ENCODE measurements at regions not wholly inside any gene's neighbourhood (a gene's known extent, or its start where the extent isn't known, plus 50 kb on each side); places are given as distances from the start of the nearest gene placed in this dataset.

DNA sequence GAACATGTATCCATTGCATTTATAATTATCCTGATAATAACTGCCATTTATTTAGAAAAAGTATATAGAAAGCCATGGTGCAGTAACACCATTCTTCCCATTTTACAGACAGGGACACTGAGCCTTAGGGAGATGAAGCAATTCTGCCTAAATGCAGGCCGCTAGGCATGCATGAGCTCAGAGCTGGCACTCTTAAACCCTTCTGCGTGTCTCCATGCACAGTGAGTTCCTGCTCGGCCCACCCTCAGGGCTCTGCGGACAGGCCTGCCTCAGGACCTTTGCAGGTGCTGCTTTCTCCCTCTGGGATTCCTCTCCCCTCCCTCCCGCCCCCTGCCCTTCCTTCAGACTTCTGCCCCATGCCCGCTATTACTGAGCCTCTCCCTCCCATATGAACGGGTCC lies 54.3 kb upstream of the WSB1 start:
- Histone ChIP-seq H3K9me2 (ENCODE audit: insufficient read depth, low read length) (no peaks in the 10 kb centered on the region), H3K36me3 (ENCODE audit: insufficient read depth, low read length) (no peaks in the 10 kb centered on the region), H3K79me2 (replicated peaks; ENCODE audit: insufficient read depth, low read length) (no peaks in the 10 kb centered on the region), H3K27ac (ENCODE audit: low read length) (no peak overlapping the region), H3K27me3 (ENCODE audit: insufficient read depth, low read depth, low read length) (no peaks in the 10 kb centered on the region), H2AFZ (ENCODE audit: low read depth, low read length) (no peak overlapping the region), H3K9ac (ENCODE audit: low read length) (no peak overlapping the region), H3F3A (ENCODE audit: insufficient read depth, low read length, poor library complexity, severe bottlenecking) (no peaks in the 10 kb centered on the region), H3K9me3 (ENCODE audit: low read length) (no peaks in the 10 kb centered on the region), H4K20me1 (ENCODE audit: insufficient read depth) (no peaks in the 10 kb centered on the region), H3K4me2 (ENCODE audit: low read length) (no peak overlapping the region), H3K4me3 (ENCODE audit: low read length) (no peak overlapping the region)
- TF ChIP-seq SMC3 (conservative IDR thresholded peaks at IDR 0.05; ENCODE audit: poor library complexity), result no peak
- TF ChIP-seq MXI1 (conservative IDR thresholded peaks at IDR 0.05; ENCODE audit: poor library complexity, severe bottlenecking), result no peak
- no peak for TF ChIP-seq EP300 (conservative IDR thresholded peaks at IDR 0.05; ENCODE audit: poor library complexity, severe bottlenecking)
- no peak for TF ChIP-seq POLR2AphosphoS5 (IDR thresholded peaks at IDR 0.05)
- TF ChIP-seq REST (IDR thresholded peaks at IDR 0.05; ENCODE audit: borderline replicate concordance), result no peak
- no peak for TF ChIP-seq EZH2 (IDR thresholded peaks at IDR 0.05; ENCODE audit: borderline replicate concordance, insufficient read depth, low read length, poor library complexity, severe bottlenecking)
- no peak for TF ChIP-seq RAD21 (conservative IDR thresholded peaks at IDR 0.05)
- TF ChIP-seq CTCF (IDR thresholded peaks at IDR 0.05; ENCODE audit: poor library complexity, severe bottlenecking), result no peak
- TF ChIP-seq TAF1 (IDR thresholded peaks at IDR 0.05; ENCODE audit: low read depth), result no peak

DNA sequence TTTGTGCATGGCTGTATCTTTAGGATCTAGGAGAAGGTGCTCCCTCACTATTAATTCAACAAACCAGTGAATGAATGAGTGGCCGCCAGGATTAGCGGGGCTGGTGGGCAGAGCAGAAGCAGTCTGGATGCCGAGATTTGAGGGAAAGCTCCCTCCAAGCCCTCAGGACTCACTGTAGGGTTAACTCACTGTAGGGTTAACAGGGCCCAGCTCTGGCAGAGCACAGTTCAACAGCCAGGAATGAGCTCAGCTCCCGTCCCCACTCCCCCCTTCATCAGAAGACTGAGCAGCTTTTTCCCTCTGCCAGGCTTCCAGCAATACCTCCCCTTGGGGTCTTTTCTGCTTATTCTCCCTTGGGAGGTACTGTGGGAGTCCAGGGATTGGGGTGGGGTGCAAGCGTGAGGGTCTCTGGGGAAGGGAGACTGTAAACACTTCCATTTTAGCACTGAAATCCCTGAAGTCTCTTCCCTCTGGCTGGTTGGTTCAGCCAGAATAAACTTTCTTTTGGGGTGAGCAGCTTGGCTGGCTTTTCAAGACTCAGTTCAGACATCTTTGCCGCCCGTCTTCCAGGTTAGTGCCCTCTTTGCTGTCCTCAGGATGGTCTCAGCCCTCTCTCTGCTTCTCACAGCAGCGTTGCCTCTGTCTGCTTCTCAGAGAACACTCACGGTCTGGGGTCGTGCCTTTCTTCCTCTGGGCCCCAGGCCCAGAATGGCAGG lies 53.7 kb upstream of the WSB1 start:
- Histone ChIP-seq H3K9ac (ENCODE audit: low read length) (no peak overlapping the region), H3K36me3 (ENCODE audit: insufficient read depth, low read length) (no peaks in the 10 kb centered on the region), H3K4me2 (ENCODE audit: low read length) (no peak overlapping the region), H3K27me3 (ENCODE audit: insufficient read depth, low read depth, low read length) (no peaks in the 10 kb centered on the region), H2AFZ (ENCODE audit: low read depth, low read length) (no peak overlapping the region), H3K4me3 (ENCODE audit: low read length) (no peak overlapping the region), H3K9me2 (ENCODE audit: insufficient read depth, low read length) (no peaks in the 10 kb centered on the region), H3K27ac (ENCODE audit: low read length) (no peak overlapping the region), H4K20me1 (ENCODE audit: insufficient read depth) (no peaks in the 10 kb centered on the region), H3F3A (ENCODE audit: insufficient read depth, low read length, poor library complexity, severe bottlenecking) (no peaks in the 10 kb centered on the region), H3K79me2 (replicated peaks; ENCODE audit: insufficient read depth, low read length) (no peaks in the 10 kb centered on the region), H3K9me3 (ENCODE audit: low read length) (no peaks in the 10 kb centered on the region)
- no peak for TF ChIP-seq EZH2 (IDR thresholded peaks at IDR 0.05; ENCODE audit: borderline replicate concordance, insufficient read depth, low read length, poor library complexity, severe bottlenecking)
- no peak for TF ChIP-seq RAD21 (conservative IDR thresholded peaks at IDR 0.05)
- TF ChIP-seq SMC3 (conservative IDR thresholded peaks at IDR 0.05; ENCODE audit: poor library complexity), result no peak
- no peak for TF ChIP-seq POLR2AphosphoS5 (IDR thresholded peaks at IDR 0.05)
- TF ChIP-seq TAF1 (IDR thresholded peaks at IDR 0.05; ENCODE audit: low read depth), result no peak
- no peak for TF ChIP-seq EP300 (conservative IDR thresholded peaks at IDR 0.05; ENCODE audit: poor library complexity, severe bottlenecking)
- no peak for TF ChIP-seq MXI1 (conservative IDR thresholded peaks at IDR 0.05; ENCODE audit: poor library complexity, severe bottlenecking)
- no peak for TF ChIP-seq CTCF (IDR thresholded peaks at IDR 0.05; ENCODE audit: poor library complexity, severe bottlenecking)
- TF ChIP-seq REST (IDR thresholded peaks at IDR 0.05; ENCODE audit: borderline replicate concordance), result no peak

All from neural cell (in vitro differentiated cells).